Right lobe of liver (tissue), 6 donors: ENCODE measurements at regions not wholly inside any gene's neighbourhood (a gene's known extent, or its start where the extent isn't known, plus 50 kb on each side); places are given as distances from the start of the nearest gene placed in this dataset.

Experiments
- ATAC-seq, 4 donors: fragments of 200-7000 bp; cut with Tn5 transposase; one replicate each; pipeline ENCODE4 v1.9.1; 2020; ENCODE audit warnings: mild to moderate bottlenecking in 4 of 4, moderate library complexity in 4 of 4
- DNase-seq, 3 donors: peaks; one replicate each; pipeline ENCODE4 v3.0.0-alpha.2; 2020
- H3K27ac ChIP-seq, 3 donors: fragments of 200-600 bp; one replicate each; pipeline ENCODE4 v1.8.0; 2022
- H3K27me3 ChIP-seq, 2 donors: fragments of 200-600 bp; one replicate each; pipeline ENCODE4 v1.8.0; 2022
- H3K36me3 ChIP-seq, 4 donors: fragments of 200-600 bp; sonication (generic) in 1 of 4; one replicate each; pipeline versions ENCODE4 v1.5.1 to v1.8.0; 2017 to 2022; ENCODE audit warnings: control low read depth in 1 of 4
- H3K4me1 ChIP-seq, 4 donors: fragments of 200-600 bp; sonication (generic) in 1 of 4; one replicate each; pipeline versions ENCODE4 v1.5.1 to v1.8.0; 2017 to 2022; ENCODE audit warnings: control low read depth in 1 of 4
- H3K4me3 ChIP-seq, 3 donors: fragments of 200-600 bp; one replicate each; pipeline ENCODE4 v1.8.0; 2022
- H3K9me3 ChIP-seq, 4 donors: fragments of 200-600 bp; sonication (generic) in 1 of 4; one replicate each; pipeline versions ENCODE4 v1.5.1 to v1.8.0; 2017 to 2022; ENCODE audit warnings: control low read depth in 1 of 4
- CTCF ChIP-seq, 4 donors: fragments of 200-600 bp in 3 of 4; fragments of 450-650 bp in 1 of 4; IDR thresholded peaks; one replicate each; pipeline versions ENCODE4 v1.5.1 to v1.8.0; 2016 to 2022; ENCODE audit warnings: antibody characterized with exemption in 4 of 4, mild to moderate bottlenecking in 2 of 4
- POLR2A ChIP-seq: fragments of 450-650 bp; IDR thresholded peaks from one replicate; pipeline ENCODE4 v1.6.1; 2017; ENCODE audit warnings: antibody characterized with exemption, mild to moderate bottlenecking
- WGBS: methylation state at CpG from one replicate; pipeline ENCODE4 v1.1.6; 2018; ENCODE audit warnings: low coverage, low lambda C conversion rate; ENCODE audit not compliant: insufficient coverage; ENCODE audit errors: missing lambda C conversion rate; 5-methylcytosine and 5-hydroxymethylcytosine counted together
- intact Hi-C, 2 donors: fragments of 100-400 bp; cut with DNase I; formaldehyde crosslinking; loops; one replicate each; pipeline versions ENCODE4 v1.11.2 to v1.14.1; 2022
- donor health status: DM: no; HTN: yes; CAD: no.
- donor health status: DM: no; HTN: no; CAD: no.
- donor health status: DM: no; HTN: no; CAD: no.
- donor health status: DM: no; HTN: yes; CAD: no.
- donor health status: DM: no; HTN: yes; CAD: no.

GRCh38 chr4:143085659-143086058 is 99.1 kb upstream of the USP38 start:
- DNase-seq, result no peak
- no peaks in the 10 kb centered on the region for H3K27me3 ChIP-seq
- no peak overlapping the region for H3K27ac ChIP-seq
- H3K4me1 ChIP-seq, result no peaks in the 10 kb centered on the region
- intact Hi-C loops, result no loop called here
- H3K36me3 ChIP-seq, result no peaks in the 10 kb centered on the region
- no peak overlapping the region for H3K4me3 ChIP-seq
- no peak for ATAC-seq
- H3K9me3 ChIP-seq, result no peaks in the 10 kb centered on the region
- TF ChIP-seq POLR2A (no peak), CTCF (IDR thresholded peaks at IDR 0.05) (no peak)

- intact Hi-C loops, result no loop called here
- Histone ChIP-seq H3K4me3 (no peak overlapping the region), H3K4me1 (no peaks in the 10 kb centered on the region), H3K36me3 (no peaks in the 10 kb centered on the region), H3K9me3 (no peaks in the 10 kb centered on the region), H3K27me3 (no peaks in the 10 kb centered on the region), H3K27ac (no peak overlapping the region)
- DNase-seq (no peak), ATAC-seq (no peak)
- TF ChIP-seq POLR2A (no peak), CTCF (IDR thresholded peaks at IDR 0.05) (no peak)
Observed at GRCh38 chr4:143089291-143089690, 95.4 kb upstream of the USP38 start.

GRCh38 chr4:143089847-143090246 is 94.9 kb upstream of the USP38 start:
- Histone ChIP-seq H3K36me3 (no peaks in the 10 kb centered on the region), H3K9me3 (no peaks in the 10 kb centered on the region), H3K27ac (no peak overlapping the region), H3K27me3 (no peaks in the 10 kb centered on the region), H3K4me3 (no peak overlapping the region), H3K4me1 (no peaks in the 10 kb centered on the region)
- intact Hi-C loops, result no loop called here
- no peak for TF ChIP-seq POLR2A
- no peak for TF ChIP-seq CTCF (IDR thresholded peaks at IDR 0.05)
- ATAC-seq (no peak), DNase-seq (no peak)

GRCh38 chr4:143091862-143092261 is 92.9 kb upstream of the USP38 start:
- no peaks in the 10 kb centered on the region for H3K4me1 ChIP-seq
- H3K27me3 ChIP-seq, result no peaks in the 10 kb centered on the region
- H3K4me3 ChIP-seq, result no peak overlapping the region
- intact Hi-C loops, result no loop called here
- no peaks in the 10 kb centered on the region for H3K9me3 ChIP-seq
- TF ChIP-seq POLR2A (no peak), CTCF (IDR thresholded peaks at IDR 0.05) (no peak)
- ATAC-seq, result no peak
- WGBS, result 41% methylated on average over 2 of the region's 2 CpGs
- no peak for DNase-seq
- no peaks in the 10 kb centered on the region for H3K36me3 ChIP-seq
- H3K27ac ChIP-seq, result no peak overlapping the region

GRCh38 chr4:143095447-143095846 is 89.3 kb upstream of the USP38 start:
- TF ChIP-seq POLR2A (no peak), CTCF (IDR thresholded peaks at IDR 0.05) (no peak)
- Histone ChIP-seq H3K4me3 (no peak overlapping the region), H3K9me3 (no peaks in the 10 kb centered on the region), H3K27ac (no peak overlapping the region), H3K36me3 (no peaks in the 10 kb centered on the region), H3K4me1 (no peaks in the 10 kb centered on the region), H3K27me3 (no peaks in the 10 kb centered on the region)
- no peak for DNase-seq
- 100% methylated on average over 1 of the region's 1 CpG for WGBS
- intact Hi-C loops, result no loop called here
- ATAC-seq, result no peak
